ENCODE measurements at regions not wholly inside any gene's neighbourhood (a gene's known extent, or its start where the extent isn't known, plus 50 kb on each side); places are given as distances from the start of the nearest gene placed in this dataset.
A peak's percentile ranks its signal among the peaks of the same experiment; 100 is the strongest.

DNA sequence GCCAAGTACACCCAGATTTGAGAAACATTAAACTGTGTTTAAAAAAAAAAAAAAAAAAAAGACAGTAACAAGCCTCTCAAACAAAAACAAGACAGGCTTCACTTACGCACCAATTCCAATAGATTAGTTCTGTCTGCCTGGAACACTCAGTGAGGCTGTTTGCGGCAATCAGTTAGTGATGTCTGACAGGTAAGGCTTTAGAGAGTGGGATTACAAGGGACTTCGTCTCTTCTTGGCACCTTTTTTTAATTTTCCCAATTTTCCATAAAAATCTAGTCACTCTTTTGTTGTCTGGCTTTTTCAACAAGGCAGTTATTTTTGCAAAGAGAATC is 79.6 kb downstream of the NCOR2 start:
- peaks cover 10 to 69% (median 50%) of the 10 kb centered on the region in 12 donors for H3K4me1 ChIP-seq

DNA sequence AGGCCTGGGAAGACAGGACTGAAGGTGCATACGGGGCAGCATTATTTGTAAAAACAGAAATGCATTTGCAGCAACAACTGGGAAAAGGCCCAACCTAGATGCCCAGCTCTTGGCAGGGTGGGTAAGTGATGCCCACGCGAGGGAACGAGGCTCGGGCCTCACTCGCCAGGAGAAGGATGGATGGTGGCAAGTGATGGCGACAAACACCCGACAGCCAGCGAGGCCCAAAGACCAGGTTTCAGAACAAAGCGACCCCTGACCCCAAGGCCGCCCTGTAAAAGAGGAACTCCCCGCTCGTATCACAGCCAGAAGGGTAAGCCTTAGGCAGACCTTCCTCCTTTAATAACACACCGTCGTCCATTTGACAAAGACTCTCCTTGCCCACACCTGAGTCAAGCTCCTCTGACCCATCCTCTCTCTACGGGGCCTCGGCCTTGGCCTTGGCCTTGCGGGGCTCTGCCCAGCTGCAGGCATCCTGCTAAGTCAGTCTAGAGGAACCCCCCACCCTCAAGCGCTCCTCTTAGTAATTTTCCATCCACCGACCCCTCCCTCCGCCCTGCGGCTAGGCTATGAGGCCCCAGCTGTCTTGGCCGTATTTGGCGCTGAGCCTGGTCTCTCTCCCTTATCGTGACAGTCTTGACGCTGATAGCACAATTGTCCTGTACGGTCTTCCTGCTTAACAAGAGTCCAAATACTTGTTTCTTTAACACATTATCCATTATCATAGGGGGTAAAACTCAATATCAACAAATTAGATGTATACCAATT is 80.2 kb downstream of the NCOR2 start:
- no peaks in the 10 kb centered on the region for H3K9me3 ChIP-seq
- no peaks in the 10 kb centered on the region for H3K27me3 ChIP-seq
- H3K4me1 ChIP-seq = peaks cover 10 to 69% (median 46%) of the 10 kb centered on the region in 12 donors
- H3K4me3 ChIP-seq = no peak overlapping the region
- peaks cover 0 to 64% (median 34%) of the 10 kb centered on the region in 9 donors for H3K36me3 ChIP-seq
- 67 to 70% (median 70%) methylated on average over 23 to 27 of the region's 27 CpGs for WGBS, 4 donors
- peak in 2 of 4 donors; percentile 1 to 20 for ATAC-seq
- no peak for TF ChIP-seq POLR2A (IDR thresholded peaks at IDR 0.05)
- TF ChIP-seq, protein P1, sequence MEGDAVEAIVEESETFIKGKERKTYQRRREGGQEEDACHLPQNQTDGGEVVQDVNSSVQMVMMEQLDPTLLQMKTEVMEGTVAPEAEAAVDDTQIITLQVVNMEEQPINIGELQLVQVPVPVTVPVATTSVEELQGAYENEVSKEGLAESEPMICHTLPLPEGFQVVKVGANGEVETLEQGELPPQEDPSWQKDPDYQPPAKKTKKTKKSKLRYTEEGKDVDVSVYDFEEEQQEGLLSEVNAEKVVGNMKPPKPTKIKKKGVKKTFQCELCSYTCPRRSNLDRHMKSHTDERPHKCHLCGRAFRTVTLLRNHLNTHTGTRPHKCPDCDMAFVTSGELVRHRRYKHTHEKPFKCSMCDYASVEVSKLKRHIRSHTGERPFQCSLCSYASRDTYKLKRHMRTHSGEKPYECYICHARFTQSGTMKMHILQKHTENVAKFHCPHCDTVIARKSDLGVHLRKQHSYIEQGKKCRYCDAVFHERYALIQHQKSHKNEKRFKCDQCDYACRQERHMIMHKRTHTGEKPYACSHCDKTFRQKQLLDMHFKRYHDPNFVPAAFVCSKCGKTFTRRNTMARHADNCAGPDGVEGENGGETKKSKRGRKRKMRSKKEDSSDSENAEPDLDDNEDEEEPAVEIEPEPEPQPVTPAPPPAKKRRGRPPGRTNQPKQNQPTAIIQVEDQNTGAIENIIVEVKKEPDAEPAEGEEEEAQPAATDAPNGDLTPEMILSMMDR (IDR thresholded peaks at IDR 0.05) = no peak
- DNase-seq = peak in 4 of 5 donors; percentile 60 to 81 (median 74)
- peak overlapping the region in 6 of 12 donors; percentile 23 to 53 (median 43) for H3K27ac ChIP-seq
- intact Hi-C loops (cut with DNase I) = loop anchor here in 1 of 10 donors (10.0 kb wide), 1 partner anchor 112 kb away; no protein-coding TSS in a partner anchor

More for the DNA sequence above, 79.6 kb downstream of the NCOR2 start:
- 75 to 82% (median 76%) methylated on average over 3 of the region's 3 CpGs for WGBS, 4 donors
- Histone ChIP-seq H3K27me3 (no peaks in the 10 kb centered on the region), H3K27ac (peak overlapping the region in 7 of 12 donors; percentile 1 to 53 (median 32)), H3K4me3 (no peak overlapping the region), H3K36me3 (peaks cover 0 to 66% (median 30%) of the 10 kb centered on the region in 9 donors), H3K9me3 (no peaks in the 10 kb centered on the region)
- ATAC-seq (no peak), DNase-seq (no peak)
- TF ChIP-seq POLR2A (IDR thresholded peaks at IDR 0.05) = no peak
- TF ChIP-seq, protein P1 (IDR thresholded peaks at IDR 0.05) = no peak
- intact Hi-C loops (cut with DNase I) = loop anchor here in 1 of 10 donors (10.0 kb wide), 1 partner anchor 113 kb away; no protein-coding TSS in a partner anchor

DNA sequence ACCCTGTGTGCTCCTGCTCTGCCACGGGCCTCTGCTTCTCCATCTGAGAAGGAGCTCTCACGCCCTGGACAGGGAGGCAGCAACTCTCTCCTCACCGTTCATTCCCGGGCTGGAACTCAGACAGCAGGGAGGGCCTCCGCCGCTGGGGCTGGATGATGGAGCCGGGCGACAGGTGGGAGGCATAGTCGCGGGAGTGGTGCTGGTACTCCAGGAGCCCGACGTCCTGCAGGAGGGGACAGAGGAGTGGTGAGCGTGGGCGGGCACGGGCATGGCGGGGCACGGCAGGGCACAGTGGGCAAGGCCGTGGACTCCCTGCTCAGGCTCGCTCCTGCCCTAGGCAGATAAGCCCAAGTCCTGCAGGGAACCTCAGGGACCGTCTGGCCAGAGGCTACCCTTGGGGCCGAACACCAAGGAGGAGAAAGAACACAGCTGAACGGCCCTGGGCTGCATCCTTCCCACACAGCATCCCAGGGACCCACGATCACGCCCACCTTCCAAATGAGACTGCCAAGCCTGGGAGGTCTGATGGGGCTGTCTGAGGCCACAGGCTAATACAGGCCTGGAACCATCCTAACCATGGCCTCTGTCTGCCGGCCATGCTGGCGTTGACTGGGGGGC is 81.0 kb downstream of the NCOR2 start:
- DNase-seq = peak in 3 of 5 donors; percentile 23 to 68 (median 31)
- peaks cover 9 to 69% (median 40%) of the 10 kb centered on the region in 12 donors for H3K4me1 ChIP-seq
- 83 to 87% (median 84%) methylated on average over 25 to 26 of the region's 26 CpGs for WGBS, 4 donors
- TF ChIP-seq, protein P1 (IDR thresholded peaks at IDR 0.05) = no peak
- TF ChIP-seq POLR2A (IDR thresholded peaks at IDR 0.05) = no peak
- peak overlapping the region in 2 of 12 donors; percentile 37 to 52 for H3K27ac ChIP-seq
- intact Hi-C loops (cut with DNase I) = loop anchor here in 1 of 10 donors (10.0 kb wide), 1 partner anchor 112 kb away; no protein-coding TSS in a partner anchor
- H3K4me3 ChIP-seq = no peak overlapping the region
- H3K36me3 ChIP-seq = peaks cover 0 to 64% (median 37%) of the 10 kb centered on the region in 9 donors
- no peaks in the 10 kb centered on the region for H3K27me3 ChIP-seq
- no peak for ATAC-seq
- H3K9me3 ChIP-seq = no peaks in the 10 kb centered on the region

- H3K4me3 ChIP-seq = no peak overlapping the region
- intact Hi-C loops (cut with DNase I) = loop anchor here in 1 of 10 donors (10.0 kb wide), 1 partner anchor 111 kb away; no protein-coding TSS in a partner anchor
- H3K9me3 ChIP-seq = no peaks in the 10 kb centered on the region
- no peaks in the 10 kb centered on the region for H3K27me3 ChIP-seq
- no peak overlapping the region for H3K27ac ChIP-seq
- H3K36me3 ChIP-seq = peaks cover 0 to 61% (median 34%) of the 10 kb centered on the region in 9 donors
- WGBS, 4 donors = 91 to 93% (median 93%) methylated on average over 11 to 18 of the region's 18 CpGs
- DNase-seq = peak in 2 of 5 donors; percentile 20 to 28
- peaks cover 0 to 69% (median 37%) of the 10 kb centered on the region in 12 donors for H3K4me1 ChIP-seq
- no peak for TF ChIP-seq POLR2A (IDR thresholded peaks at IDR 0.05)
- TF ChIP-seq, protein P1 (IDR thresholded peaks at IDR 0.05) = no peak
- no peak for ATAC-seq
Observed at GRCh38 chr12:124485371-124485770, 82.0 kb downstream of the NCOR2 start.
